H9 (cell line): ENCODE measurements at regions not wholly inside any gene's neighbourhood (a gene's known extent, or its start where the extent isn't known, plus 50 kb on each side); places are given as distances from the start of the nearest gene placed in this dataset.

Experiments used
- DNase-seq: peaks from one replicate; pipeline ENCODE4 v3.0.0-alpha.2; 2017
- H2AFZ ChIP-seq: one replicate; pipeline ENCODE4 v1.6.1; 2013; ENCODE audit warnings: mild to moderate bottlenecking, low read length, control low read depth, moderate library complexity
- H2AK5ac ChIP-seq: 2 replicates; pipeline ENCODE4 v1.6.1; 2013; ENCODE audit warnings: low read length, control low read depth, mixed read lengths; ENCODE audit not compliant: insufficient read length
- H2BK120ac ChIP-seq: one replicate; pipeline ENCODE4 v1.6.1; 2013; ENCODE audit warnings: low read depth, mild to moderate bottlenecking, low read length, control low read depth, inconsistent platforms; ENCODE audit not compliant: poor library complexity, severe bottlenecking
- H2BK12ac ChIP-seq: 2 replicates; pipeline ENCODE4 v1.6.1; 2013; ENCODE audit warnings: low read length, control low read depth, mixed read lengths, low read depth; ENCODE audit not compliant: insufficient read length
- H2BK15ac ChIP-seq: 2 replicates; pipeline ENCODE4 v1.6.1; 2013; ENCODE audit warnings: low read depth, low read length, control low read depth
- H2BK20ac ChIP-seq: one replicate; pipeline ENCODE4 v1.6.1; 2013; ENCODE audit warnings: low read depth, mild to moderate bottlenecking, low read length, control low read depth, inconsistent platforms; ENCODE audit not compliant: poor library complexity, severe bottlenecking
- H2BK5ac ChIP-seq: 2 replicates; pipeline ENCODE4 v1.6.1; 2013; ENCODE audit warnings: low read length, control low read depth, mixed read lengths; ENCODE audit not compliant: insufficient read length
- H3K14ac ChIP-seq: 2 replicates; pipeline ENCODE4 v1.6.1; 2013; ENCODE audit warnings: low read length, control low read depth; ENCODE audit not compliant: insufficient read depth
- H3K18ac ChIP-seq: 2 replicates; pipeline ENCODE4 v1.6.1; 2013; ENCODE audit warnings: low read depth, mild to moderate bottlenecking, mixed read lengths, low read length, control low read depth; ENCODE audit not compliant: insufficient read length
- H3K23ac ChIP-seq: 2 replicates; pipeline ENCODE4 v1.6.1; 2013; ENCODE audit warnings: low read length, control low read depth, mixed read lengths, low read depth; ENCODE audit not compliant: insufficient read length
- H3K23me2 ChIP-seq: 2 replicates; pipeline ENCODE4 v1.6.1; 2013; ENCODE audit warnings: low read depth, mild to moderate bottlenecking, mixed read lengths, low read length, control low read depth; ENCODE audit not compliant: insufficient read length, poor library complexity, severe bottlenecking
- H3K27ac ChIP-seq: 2 replicates; pipeline ENCODE4 v1.5.1; 2013; ENCODE audit warnings: low read length, control low read depth, mixed read lengths, low read depth; ENCODE audit not compliant: insufficient read length
- H3K27me3 ChIP-seq: 2 replicates; pipeline ENCODE4 v1.6.1; 2013; ENCODE audit warnings: low read length, control low read depth, inconsistent platforms; ENCODE audit not compliant: insufficient read depth
- H3K4ac ChIP-seq: 2 replicates; pipeline ENCODE4 v1.6.1; 2013; ENCODE audit warnings: low read depth, mild to moderate bottlenecking, control low read depth, inconsistent platforms, low read length, moderate library complexity
- H3K4me1 ChIP-seq: 2 replicates; pipeline ENCODE4 v1.6.1; 2013; ENCODE audit warnings: low read length, control low read depth, inconsistent platforms; ENCODE audit not compliant: insufficient read depth
- H3K4me2 ChIP-seq: 2 replicates; pipeline ENCODE4 v1.6.1; 2013; ENCODE audit warnings: low read length, control low read depth, mixed read lengths; ENCODE audit not compliant: insufficient read length, insufficient read depth
- H3K56ac ChIP-seq: 2 replicates; pipeline ENCODE4 v1.6.1; 2013; ENCODE audit warnings: low read depth, mild to moderate bottlenecking, mixed read lengths, low read length, control low read depth; ENCODE audit not compliant: insufficient read length
- H3K79me1 ChIP-seq: 2 replicates; pipeline ENCODE4 v1.6.1; 2013; ENCODE audit warnings: low read depth, mild to moderate bottlenecking, moderate library complexity, low read length, control low read depth, inconsistent platforms; ENCODE audit not compliant: insufficient read depth, poor library complexity, severe bottlenecking
- H3K79me2 ChIP-seq: 2 replicates; pipeline ENCODE4 v1.6.1; 2013; ENCODE audit warnings: low read length, control low read depth, inconsistent platforms; ENCODE audit not compliant: insufficient read depth
- H3K9ac ChIP-seq: 2 replicates; pipeline ENCODE4 v1.6.1; 2013; ENCODE audit warnings: low read length, control low read depth, mixed read lengths; ENCODE audit not compliant: insufficient read length; ENCODE audit errors: extremely low read depth
- H3K9me3 ChIP-seq: one replicate; pipeline ENCODE4 v1.6.1; 2013; ENCODE audit warnings: low read depth, low read length, inconsistent platforms; ENCODE audit not compliant: control insufficient read depth
- H3T11ph ChIP-seq: one replicate; pipeline ENCODE4 v1.6.1; 2013; ENCODE audit warnings: mild to moderate bottlenecking, low read length, control low read depth, inconsistent platforms
- H4K20me1 ChIP-seq: one replicate; pipeline ENCODE4 v1.6.1; 2013; ENCODE audit not compliant: control insufficient read depth, insufficient read length, insufficient read depth
- H4K5ac ChIP-seq: 2 replicates; pipeline ENCODE4 v1.6.1; 2013; ENCODE audit warnings: low read depth, mild to moderate bottlenecking, mixed read lengths, low read length, control low read depth; ENCODE audit not compliant: insufficient read length
- H4K8ac ChIP-seq: replicated peaks from 2 replicates; pipeline ENCODE4 v1.6.1; 2013; ENCODE audit warnings: low read length, control low read depth, mixed read lengths, low read depth; ENCODE audit not compliant: insufficient read length
- H4K91ac ChIP-seq: 2 replicates; pipeline ENCODE4 v1.6.1; 2013; ENCODE audit warnings: low read depth, mild to moderate bottlenecking, moderate library complexity, mixed read lengths, low read length, control low read depth; ENCODE audit not compliant: insufficient read length
- H3K27ac Mint-ChIP-seq, 3 experiments: 2 replicates in 2 of 3; 3 replicates in 1 of 3; pipeline ENCODE4 v1.8.0; 2020 to 2021; ENCODE audit warnings: mixed read lengths in 3 of 3, mild to moderate bottlenecking in 1 of 3, moderate library complexity in 1 of 3
- H3K27me3 Mint-ChIP-seq: 2 replicates; pipeline ENCODE4 v1.8.0; 2021; ENCODE audit warnings: low read depth, mild to moderate bottlenecking, moderate library complexity, mixed read lengths
- H3K36me3 Mint-ChIP-seq, 3 experiments: 2 replicates in 2 of 3; 3 replicates in 1 of 3; pipeline ENCODE4 v1.8.0; 2020 to 2021; ENCODE audit warnings: low read depth in 3 of 3, mixed read lengths in 3 of 3; ENCODE audit not compliant: insufficient read depth in 1 of 3
- H3K4me1 Mint-ChIP-seq, 2 experiments: 2 replicates each; pipeline ENCODE4 v1.8.0; 2020; ENCODE audit warnings: mixed read lengths in 2 of 2
- H3K4me3 Mint-ChIP-seq, 2 experiments: 2 replicates in 1 of 2; 3 replicates in 1 of 2; pipeline ENCODE4 v1.8.0; 2020 to 2021; ENCODE audit warnings: mild to moderate bottlenecking in 2 of 2, mixed read lengths in 2 of 2, moderate library complexity in 1 of 2
- H3K9me3 Mint-ChIP-seq, 2 experiments: 2 replicates in 1 of 2; 3 replicates in 1 of 2; pipeline ENCODE4 v1.8.0; 2020; ENCODE audit warnings: mild to moderate bottlenecking in 2 of 2, mixed read lengths in 2 of 2, moderate library complexity in 1 of 2
- WGBS: extraction: QIAGEN DNeasy Blood & Tissue Kit; methylation state at CpG from one replicate; pipeline ENCODE4 v1.1.7; 2013; ENCODE audit warnings: missing lambda C conversion rate, low lambda C conversion rate, mixed read lengths; ENCODE audit not compliant: insufficient read length; ENCODE audit errors: extremely low coverage; 5-methylcytosine and 5-hydroxymethylcytosine counted together
- TF ChIP-seq, protein P1 (sequence below): fragments of 200-600 bp; sonication (generic); conservative IDR thresholded peaks from 3 replicates; pipeline ENCODE4 v1.8.0; 2021; ENCODE audit warnings: antibody characterized with exemption, mild to moderate bottlenecking

DNA sequence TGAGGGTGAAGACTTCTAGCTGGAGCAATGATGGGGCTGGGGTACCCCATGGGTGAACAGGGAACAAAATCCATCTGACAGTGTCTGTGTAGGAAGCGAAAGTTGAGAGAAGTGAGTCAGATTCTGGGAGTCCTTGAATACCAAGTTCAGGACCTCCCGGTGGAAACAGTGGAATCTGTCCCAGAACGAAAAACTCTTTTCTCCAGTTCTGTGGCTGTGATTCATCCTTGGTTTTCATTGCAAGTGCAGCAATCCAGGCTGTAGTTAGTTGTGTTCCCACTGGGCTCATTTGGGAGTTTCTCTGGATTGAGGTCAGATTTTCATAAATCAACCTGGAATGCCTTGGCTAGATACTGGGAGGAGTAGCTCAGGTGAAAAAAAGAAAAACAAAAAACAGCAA, 120.7 kb downstream of the C12orf75 start:
- Mint-ChIP-seq H3K4me1 (peaks cover 0 to 5% of the 10 kb centered on the region in 2 experiments; a peak in 1 of 4 replicates), H3K27ac (no peak overlapping the region), H3K36me3 (no peaks in the 10 kb centered on the region), H3K9me3 (no peaks in the 10 kb centered on the region), H3K27me3 (peaks cover 3% of the 10 kb centered on the region; the same call in 1 of the 2 replicates), H3K4me3 (no peak overlapping the region)
- Histone ChIP-seq H3K27ac (no peak overlapping the region), H3T11ph (no peak overlapping the region), H3K9me3 (no peaks in the 10 kb centered on the region), H2BK120ac (no peak overlapping the region), H3K27me3 (no peaks in the 10 kb centered on the region), H3K14ac (no peak overlapping the region), H3K4me1 (no peaks in the 10 kb centered on the region), H3K4me2 (no peak overlapping the region), H4K20me1 (no peaks in the 10 kb centered on the region), H2BK20ac (no peak overlapping the region), H3K79me2 (no peaks in the 10 kb centered on the region; the same call in 1 of the 2 replicates), H2BK12ac (no peak overlapping the region), H3K9ac (no peak overlapping the region), H2AK5ac (no peak overlapping the region), H3K23me2 (no peaks in the 10 kb centered on the region), H4K5ac (no peak overlapping the region), H3K18ac (no peak overlapping the region), H3K4ac (no peak overlapping the region), H2BK15ac (no peak overlapping the region), H3K56ac (no peak overlapping the region), H4K91ac (no peak overlapping the region), H2BK5ac (no peak overlapping the region), H2AFZ (no peak overlapping the region), H3K79me1 (no peaks in the 10 kb centered on the region), H4K8ac (no peak overlapping the region), H3K23ac (no peak overlapping the region)
- DNase-seq, result no peak
- WGBS, result no CpG with 5 or more reads among the region's 3 CpGs
- TF ChIP-seq, protein P1, sequence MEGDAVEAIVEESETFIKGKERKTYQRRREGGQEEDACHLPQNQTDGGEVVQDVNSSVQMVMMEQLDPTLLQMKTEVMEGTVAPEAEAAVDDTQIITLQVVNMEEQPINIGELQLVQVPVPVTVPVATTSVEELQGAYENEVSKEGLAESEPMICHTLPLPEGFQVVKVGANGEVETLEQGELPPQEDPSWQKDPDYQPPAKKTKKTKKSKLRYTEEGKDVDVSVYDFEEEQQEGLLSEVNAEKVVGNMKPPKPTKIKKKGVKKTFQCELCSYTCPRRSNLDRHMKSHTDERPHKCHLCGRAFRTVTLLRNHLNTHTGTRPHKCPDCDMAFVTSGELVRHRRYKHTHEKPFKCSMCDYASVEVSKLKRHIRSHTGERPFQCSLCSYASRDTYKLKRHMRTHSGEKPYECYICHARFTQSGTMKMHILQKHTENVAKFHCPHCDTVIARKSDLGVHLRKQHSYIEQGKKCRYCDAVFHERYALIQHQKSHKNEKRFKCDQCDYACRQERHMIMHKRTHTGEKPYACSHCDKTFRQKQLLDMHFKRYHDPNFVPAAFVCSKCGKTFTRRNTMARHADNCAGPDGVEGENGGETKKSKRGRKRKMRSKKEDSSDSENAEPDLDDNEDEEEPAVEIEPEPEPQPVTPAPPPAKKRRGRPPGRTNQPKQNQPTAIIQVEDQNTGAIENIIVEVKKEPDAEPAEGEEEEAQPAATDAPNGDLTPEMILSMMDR, result no peak
